Esophagus squamous epithelium (tissue), 5 donors: ENCODE measurements at regions not wholly inside any gene's neighbourhood (a gene's known extent, or its start where the extent isn't known, plus 50 kb on each side); places are given as distances from the start of the nearest gene placed in this dataset.

Experiments
- DNase-seq: peaks from one replicate; lab custom pipeline; 2025; lab: John Stamatoyannopoulos, UW
- H3K27ac ChIP-seq, 4 donors: fragments of 200-600 bp; sonication (generic); one replicate each; pipeline ENCODE4 v1.5.1; 2016 to 2019; ENCODE audit warnings: mild to moderate bottlenecking in 1 of 4
- H3K27me3 ChIP-seq, 4 donors: fragments of 200-600 bp; sonication (generic); 1 replicate in 3 of 4; 2 replicates in 1 of 4; pipeline versions ENCODE4 v1.5.1 to v1.6.0; 2017 to 2021; ENCODE audit warnings: antibody characterized with exemption in 1 of 4
- H3K36me3 ChIP-seq, 3 donors: fragments of 200-600 bp; sonication (generic); one replicate each; pipeline ENCODE4 v1.5.1; 2016 to 2019
- H3K4me1 ChIP-seq, 3 donors: fragments of 200-600 bp; sonication (generic); one replicate each; pipeline ENCODE4 v1.5.1; 2017 to 2019
- H3K4me3 ChIP-seq, 4 donors: fragments of 200-600 bp; sonication (generic); 1 replicate in 3 of 4; 2 replicates in 1 of 4; pipeline ENCODE4 v1.5.1; 2016 to 2019; ENCODE audit warnings: mild to moderate bottlenecking in 2 of 4, moderate library complexity in 1 of 4
- H3K9me3 ChIP-seq, 3 donors: fragments of 200-600 bp; sonication (generic); one replicate each; pipeline ENCODE4 v1.5.1; 2016 to 2019
- POLR2A ChIP-seq, 4 donors: fragments of 450-650 bp; IDR thresholded peaks; one replicate each; pipeline ENCODE4 v1.6.1; 2017; ENCODE audit warnings: antibody characterized with exemption in 4 of 4, mild to moderate bottlenecking in 4 of 4, moderate library complexity in 3 of 4
- WGBS, 2 donors: methylation state at CpG; one replicate each; pipeline ENCODE4 v1.1.5; 2018; 5-methylcytosine and 5-hydroxymethylcytosine counted together
- intact Hi-C: fragments of 100-400 bp; cut with DNase I; formaldehyde crosslinking; loops from one replicate; pipeline ENCODE4 v1.15.0; 2022
- TF ChIP-seq, protein P1 (sequence below), 6 experiments: fragments of 450-650 bp in 4 of 6; fragments of 200-600 bp in 2 of 6; sonication (generic) in 2 of 6; IDR thresholded peaks; one replicate each; pipeline ENCODE4 v1.5.1; 2016 to 2019; ENCODE audit warnings: antibody characterized with exemption in 6 of 6, mild to moderate bottlenecking in 4 of 6, moderate library complexity in 4 of 6
- donor health status: DM: yes; HTN: yes; CAD: no.

DNA sequence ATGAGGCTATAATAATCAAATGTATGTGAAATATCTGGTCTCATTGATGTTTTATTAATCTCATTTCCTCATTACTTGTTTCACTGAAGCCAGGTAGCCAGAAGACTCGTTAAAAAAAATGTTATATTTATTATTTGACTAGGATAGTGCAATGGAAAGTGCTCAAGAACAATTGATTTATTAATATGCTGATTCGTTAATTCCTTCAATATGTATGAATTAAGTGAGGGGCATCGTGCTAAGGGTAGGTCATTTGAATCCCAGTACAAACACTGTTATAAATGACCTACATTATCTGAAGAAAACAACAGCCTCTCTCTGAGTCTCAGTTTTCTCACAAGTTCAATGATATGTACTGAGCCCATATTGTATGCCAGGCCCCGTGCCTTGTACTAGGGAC is 214.2 kb upstream of the GPRIN3 start:
- no peaks in the 10 kb centered on the region for H3K27me3 ChIP-seq
- H3K4me1 ChIP-seq = no peaks in the 10 kb centered on the region
- intact Hi-C loops = no loop called here
- no peaks in the 10 kb centered on the region for H3K36me3 ChIP-seq
- TF ChIP-seq POLR2A (IDR thresholded peaks at IDR 0.05) = no peak
- TF ChIP-seq, protein P1, sequence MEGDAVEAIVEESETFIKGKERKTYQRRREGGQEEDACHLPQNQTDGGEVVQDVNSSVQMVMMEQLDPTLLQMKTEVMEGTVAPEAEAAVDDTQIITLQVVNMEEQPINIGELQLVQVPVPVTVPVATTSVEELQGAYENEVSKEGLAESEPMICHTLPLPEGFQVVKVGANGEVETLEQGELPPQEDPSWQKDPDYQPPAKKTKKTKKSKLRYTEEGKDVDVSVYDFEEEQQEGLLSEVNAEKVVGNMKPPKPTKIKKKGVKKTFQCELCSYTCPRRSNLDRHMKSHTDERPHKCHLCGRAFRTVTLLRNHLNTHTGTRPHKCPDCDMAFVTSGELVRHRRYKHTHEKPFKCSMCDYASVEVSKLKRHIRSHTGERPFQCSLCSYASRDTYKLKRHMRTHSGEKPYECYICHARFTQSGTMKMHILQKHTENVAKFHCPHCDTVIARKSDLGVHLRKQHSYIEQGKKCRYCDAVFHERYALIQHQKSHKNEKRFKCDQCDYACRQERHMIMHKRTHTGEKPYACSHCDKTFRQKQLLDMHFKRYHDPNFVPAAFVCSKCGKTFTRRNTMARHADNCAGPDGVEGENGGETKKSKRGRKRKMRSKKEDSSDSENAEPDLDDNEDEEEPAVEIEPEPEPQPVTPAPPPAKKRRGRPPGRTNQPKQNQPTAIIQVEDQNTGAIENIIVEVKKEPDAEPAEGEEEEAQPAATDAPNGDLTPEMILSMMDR (IDR thresholded peaks at IDR 0.05) = no peak
- DNase-seq = no peak
- 73 to 79% methylated on average over 4 of the region's 4 CpGs for WGBS, 2 donors
- H3K4me3 ChIP-seq = no peak overlapping the region
- no peak overlapping the region for H3K27ac ChIP-seq
- H3K9me3 ChIP-seq = no peaks in the 10 kb centered on the region

DNA sequence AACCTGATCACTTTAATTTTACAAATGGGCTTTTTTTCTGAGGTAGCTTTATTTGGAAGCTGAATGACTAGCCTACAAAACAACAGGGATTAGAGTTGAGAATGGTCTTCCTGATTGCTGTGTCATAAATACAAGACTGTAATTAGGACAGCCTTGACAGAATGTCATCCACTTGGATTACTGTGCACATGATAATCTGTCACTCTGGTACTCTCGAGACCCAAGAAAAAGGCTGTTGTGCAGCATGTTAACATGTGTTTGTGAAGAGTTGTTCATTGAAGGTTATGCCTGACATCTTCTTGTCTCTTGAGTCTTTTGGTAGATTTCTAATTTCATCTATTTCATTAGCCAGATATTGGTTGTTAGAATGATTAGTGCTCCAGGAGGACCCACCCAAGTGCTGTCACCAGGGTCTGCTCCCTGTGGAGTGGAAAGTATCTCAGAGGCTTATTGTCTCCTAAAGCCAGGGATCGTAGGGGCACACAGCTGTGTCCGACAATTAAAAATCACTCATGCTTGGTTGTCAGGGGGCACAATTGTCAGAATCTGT is 212.2 kb upstream of the GPRIN3 start:
- H3K27ac ChIP-seq = no peak overlapping the region
- no peak for DNase-seq
- no peaks in the 10 kb centered on the region for H3K4me1 ChIP-seq
- intact Hi-C loops = no loop called here
- 85 to 87% methylated on average over 3 of the region's 3 CpGs for WGBS, 2 donors
- H3K36me3 ChIP-seq = no peaks in the 10 kb centered on the region
- TF ChIP-seq, protein P1 (IDR thresholded peaks at IDR 0.05) = no peak
- no peak for TF ChIP-seq POLR2A (IDR thresholded peaks at IDR 0.05)
- H3K4me3 ChIP-seq = no peak overlapping the region
- no peaks in the 10 kb centered on the region for H3K27me3 ChIP-seq
- H3K9me3 ChIP-seq = no peaks in the 10 kb centered on the region

DNA sequence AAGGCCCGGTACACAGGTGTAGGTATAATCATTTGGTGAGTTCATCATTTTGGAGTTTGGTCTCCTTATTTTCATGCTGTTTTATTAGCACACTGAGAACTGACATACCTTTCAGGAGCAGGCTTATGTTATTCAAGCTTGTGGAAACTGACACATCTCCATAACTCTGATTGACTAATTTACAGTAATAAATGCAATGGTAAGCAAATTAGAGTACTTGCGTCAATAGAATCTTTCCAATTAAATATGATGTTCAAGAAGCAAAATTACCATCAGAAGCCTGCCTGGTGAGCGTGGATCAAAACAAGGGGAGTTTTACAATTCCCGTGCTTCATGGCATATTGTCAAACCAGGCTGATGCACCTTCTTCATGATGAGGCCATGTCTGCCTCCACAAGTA is 210.7 kb upstream of the GPRIN3 start:
- Histone ChIP-seq H3K4me1 (no peaks in the 10 kb centered on the region), H3K4me3 (no peak overlapping the region), H3K27ac (no peak overlapping the region), H3K9me3 (no peaks in the 10 kb centered on the region), H3K36me3 (no peaks in the 10 kb centered on the region), H3K27me3 (no peaks in the 10 kb centered on the region)
- DNase-seq = no peak
- no peak for TF ChIP-seq POLR2A (IDR thresholded peaks at IDR 0.05)
- TF ChIP-seq, protein P1 (IDR thresholded peaks at IDR 0.05) = no peak
- WGBS, 2 donors = 86 to 89% methylated on average over 4 of the region's 4 CpGs
- intact Hi-C loops = no loop called here

DNA sequence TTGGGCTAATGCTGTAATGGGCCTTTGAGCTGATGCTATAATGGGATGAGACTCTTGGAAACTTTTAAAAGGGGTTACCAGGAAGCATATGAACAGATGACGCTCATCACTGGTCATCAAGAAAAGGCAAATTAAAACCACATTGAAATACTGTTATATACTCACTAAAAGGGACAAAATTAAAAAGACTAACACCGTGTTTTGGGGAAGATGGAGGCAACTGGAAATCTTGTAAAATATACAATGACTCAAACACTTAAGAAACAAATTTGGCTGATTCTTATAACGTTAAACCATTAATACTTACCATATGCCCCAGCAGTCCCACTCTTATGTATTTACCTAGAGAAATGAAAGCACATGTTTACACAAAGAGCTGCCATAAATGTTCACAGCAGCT is 207.2 kb upstream of the GPRIN3 start:
- Histone ChIP-seq H3K27me3 (peaks cover 0 to 8% (median 0%) of the 10 kb centered on the region in 4 donors), H3K4me3 (no peak overlapping the region), H3K4me1 (no peaks in the 10 kb centered on the region), H3K9me3 (no peaks in the 10 kb centered on the region), H3K27ac (no peak overlapping the region), H3K36me3 (no peaks in the 10 kb centered on the region)
- intact Hi-C loops = no loop called here
- DNase-seq = no peak
- WGBS, 2 donors = 68 to 77% methylated on average over 3 of the region's 3 CpGs
- no peak for TF ChIP-seq POLR2A (IDR thresholded peaks at IDR 0.05)
- TF ChIP-seq, protein P1 (IDR thresholded peaks at IDR 0.05) = no peak

DNA sequence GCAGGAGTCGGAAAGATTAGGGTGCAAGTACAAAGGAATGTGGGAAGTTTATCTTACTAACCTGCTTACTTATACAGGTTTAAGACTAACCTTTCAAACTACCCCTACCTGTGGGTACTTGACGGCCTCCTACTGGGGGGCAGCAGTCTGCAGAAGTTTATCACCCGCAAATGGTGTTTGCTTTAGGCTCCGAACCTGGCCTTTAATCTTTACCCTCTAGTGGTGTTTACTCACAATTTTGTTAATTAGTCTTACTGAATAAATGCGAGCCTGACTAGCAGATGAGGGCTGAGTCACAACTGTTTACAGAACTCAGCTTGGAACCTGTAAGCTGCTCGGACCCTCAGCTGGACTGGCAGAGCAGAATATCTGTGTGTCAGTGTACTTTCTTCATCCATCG is 204.2 kb upstream of the GPRIN3 start:
- intact Hi-C loops = no loop called here
- no peak for TF ChIP-seq POLR2A (IDR thresholded peaks at IDR 0.05)
- 66 to 74% methylated on average over 7 of the region's 7 CpGs for WGBS, 2 donors
- no peaks in the 10 kb centered on the region for H3K9me3 ChIP-seq
- H3K36me3 ChIP-seq = no peaks in the 10 kb centered on the region
- H3K4me1 ChIP-seq = no peaks in the 10 kb centered on the region
- H3K27ac ChIP-seq = no peak overlapping the region
- H3K27me3 ChIP-seq = peaks cover 0 to 8% (median 0%) of the 10 kb centered on the region in 4 donors
- DNase-seq = no peak
- no peak overlapping the region for H3K4me3 ChIP-seq
